ENCODE measurements at regions not wholly inside any gene's neighbourhood (a gene's known extent, or its start where the extent isn't known, plus 50 kb on each side); places are given as distances from the start of the nearest gene placed in this dataset.
A peak's percentile ranks its signal among the peaks of the same experiment; 100 is the strongest.
"Not testable (repeated sequence)": the region's sequence is repeated elsewhere in the genome, so short reads cannot be mapped to it uniquely, and the experiment has no call there.

DNA sequence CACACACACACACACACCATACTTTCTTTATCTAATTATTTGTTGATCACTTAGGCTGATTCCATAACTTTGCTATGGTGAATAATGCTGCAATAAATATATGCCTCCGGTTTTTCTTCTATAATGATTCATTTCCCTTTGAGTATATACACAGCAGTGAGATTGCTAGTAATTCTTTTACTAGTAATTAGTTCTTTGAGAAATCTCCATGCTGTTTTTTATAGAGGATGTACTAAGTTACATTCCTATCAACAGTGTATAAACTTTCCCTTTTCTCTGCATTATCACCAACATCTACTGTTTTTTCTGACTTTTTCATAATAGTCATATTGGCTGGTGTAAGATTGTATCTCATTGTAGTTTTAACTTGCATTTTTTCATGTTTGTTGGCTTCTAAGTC lies 1405.1 kb downstream of the PCDH9 start:
- DNase-seq (ENCODE audit: low read depth): no peak

GRCh38 chr13:65808061-65808460 lies 1422.1 kb downstream of the PCDH9 start:
- DNase-seq (ENCODE audit: low read depth): peak; percentile 59

- no peak for DNase-seq (ENCODE audit: low read depth)
Observed at GRCh38 chr13:65803530-65804392, 1426.4 kb downstream of the PCDH9 start.

GRCh38 chr13:65789815-65790214 lies 1440.3 kb downstream of the PCDH9 start:
- peak; percentile 20 for DNase-seq (ENCODE audit: low read depth)

- no peak for DNase-seq (ENCODE audit: low read depth)
Observed at GRCh38 chr13:65787082-65787481, 1443.1 kb downstream of the PCDH9 start.

DNA sequence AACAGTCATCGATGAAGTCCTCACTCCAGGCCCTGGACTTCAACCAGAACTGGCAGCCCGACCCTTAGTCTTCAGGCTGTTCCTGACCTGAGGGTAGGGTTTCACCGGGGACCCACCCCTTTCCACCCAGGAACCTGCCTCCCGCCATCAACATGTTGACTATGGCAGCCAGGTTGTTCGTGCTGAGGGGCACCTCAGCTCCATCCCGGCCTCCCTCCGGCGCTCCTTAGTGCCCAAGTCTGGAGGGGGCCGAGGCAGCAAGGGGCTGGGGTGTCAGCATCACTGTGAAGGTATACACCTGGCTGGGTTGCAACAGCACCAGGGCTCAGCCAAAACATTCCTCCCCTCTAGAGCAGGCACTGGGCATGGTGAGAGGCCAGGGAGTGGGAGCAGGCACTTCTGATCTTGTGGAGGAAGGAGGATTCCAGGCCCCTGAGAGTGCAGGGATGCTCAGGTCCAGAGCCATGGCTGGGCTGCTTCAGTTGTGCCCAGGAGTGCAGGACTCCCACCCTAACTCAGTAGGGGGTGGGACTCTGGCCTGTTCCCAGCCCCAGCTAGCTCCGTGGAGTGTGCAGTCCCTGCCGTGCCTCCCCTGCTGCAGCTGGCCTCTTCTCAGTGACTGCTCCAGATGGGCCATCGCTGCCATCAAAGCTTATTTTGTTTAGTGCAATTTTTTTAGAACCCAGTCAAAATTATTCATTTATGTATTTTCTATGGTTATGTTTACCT lies 1445.9 kb downstream of the PCDH9 start:
- no peak for DNase-seq (ENCODE audit: low read depth)

DNA sequence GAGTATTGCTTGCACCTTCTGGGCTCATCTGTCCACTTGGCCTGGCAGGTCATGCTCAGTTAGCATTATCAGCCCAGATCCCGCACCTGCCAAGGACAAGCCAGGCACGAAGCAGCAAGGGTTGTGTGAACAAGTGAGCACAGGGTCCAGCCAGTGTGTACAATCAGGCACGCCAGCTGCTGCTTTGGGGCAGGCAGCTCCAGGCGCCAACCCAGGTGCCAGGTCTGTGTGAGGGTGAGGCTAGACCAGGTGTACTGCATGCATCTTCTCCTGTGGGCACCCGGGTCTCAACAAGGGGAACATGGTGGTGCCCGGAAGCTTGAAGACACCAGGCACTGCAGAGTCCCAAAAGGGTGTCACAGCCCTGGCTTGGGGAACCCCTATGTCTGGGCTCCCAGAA lies 1446.8 kb downstream of the PCDH9 start:
- DNase-seq (ENCODE audit: low read depth): no peak

DNA sequence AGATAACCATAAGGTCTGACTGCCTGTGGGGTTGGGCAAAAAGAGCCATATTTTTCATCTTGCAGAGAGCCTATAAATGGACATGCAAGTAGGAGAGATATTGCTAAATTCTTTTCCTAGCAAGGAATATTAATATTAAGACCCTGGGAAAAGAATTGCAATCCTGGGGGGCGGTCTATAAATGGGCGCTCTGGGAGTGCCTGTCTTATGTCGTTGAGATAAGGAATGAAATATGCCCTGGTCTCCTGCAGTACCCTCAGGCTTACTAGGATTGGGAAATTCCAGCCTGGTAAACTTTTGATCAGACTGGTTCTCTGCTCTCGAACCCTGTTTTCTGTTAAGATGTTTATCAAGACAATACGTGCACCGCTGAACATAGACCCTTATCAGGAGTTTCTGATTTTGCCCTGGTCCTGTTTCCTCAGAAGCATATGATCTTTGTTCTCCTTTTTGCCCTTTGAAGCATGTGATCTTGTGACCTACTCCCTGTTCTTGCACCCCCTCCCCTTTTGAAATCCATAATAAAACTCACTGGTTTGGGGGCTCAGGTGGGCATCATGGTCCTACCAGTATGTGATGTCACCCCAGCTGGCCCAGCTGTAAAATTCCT lies 1458.3 kb downstream of the PCDH9 start:
- DNase-seq (ENCODE audit: low read depth): not testable (repeated sequence)

- no peak for DNase-seq (ENCODE audit: low read depth)
Observed at GRCh38 chr13:65768545-65768944, 1461.6 kb downstream of the PCDH9 start.

GRCh38 chr13:65763811-65764210 lies 1466.3 kb downstream of the PCDH9 start:
- peak; percentile 0 for DNase-seq (ENCODE audit: low read depth)

DNA sequence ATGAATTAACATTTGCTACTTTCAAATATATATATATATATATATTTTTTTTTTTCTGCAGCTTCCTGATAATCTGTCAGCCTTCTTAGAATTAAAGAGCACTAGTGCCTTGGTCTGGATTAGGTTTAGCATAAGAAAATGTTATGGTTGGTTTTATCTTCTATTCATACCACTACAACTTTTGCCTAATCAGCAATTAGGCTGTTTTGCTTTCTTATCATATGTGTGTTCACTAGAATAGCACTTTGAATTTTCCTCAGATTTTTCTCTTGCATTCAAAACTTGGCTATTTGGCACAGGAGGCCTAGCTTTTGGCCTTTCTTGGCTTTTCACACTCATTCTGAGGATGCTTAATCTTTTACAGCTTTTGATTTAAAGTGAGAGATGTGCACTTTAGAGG lies 1468.1 kb downstream of the PCDH9 start:
- DNase-seq (ENCODE audit: low read depth): no peak

DNA sequence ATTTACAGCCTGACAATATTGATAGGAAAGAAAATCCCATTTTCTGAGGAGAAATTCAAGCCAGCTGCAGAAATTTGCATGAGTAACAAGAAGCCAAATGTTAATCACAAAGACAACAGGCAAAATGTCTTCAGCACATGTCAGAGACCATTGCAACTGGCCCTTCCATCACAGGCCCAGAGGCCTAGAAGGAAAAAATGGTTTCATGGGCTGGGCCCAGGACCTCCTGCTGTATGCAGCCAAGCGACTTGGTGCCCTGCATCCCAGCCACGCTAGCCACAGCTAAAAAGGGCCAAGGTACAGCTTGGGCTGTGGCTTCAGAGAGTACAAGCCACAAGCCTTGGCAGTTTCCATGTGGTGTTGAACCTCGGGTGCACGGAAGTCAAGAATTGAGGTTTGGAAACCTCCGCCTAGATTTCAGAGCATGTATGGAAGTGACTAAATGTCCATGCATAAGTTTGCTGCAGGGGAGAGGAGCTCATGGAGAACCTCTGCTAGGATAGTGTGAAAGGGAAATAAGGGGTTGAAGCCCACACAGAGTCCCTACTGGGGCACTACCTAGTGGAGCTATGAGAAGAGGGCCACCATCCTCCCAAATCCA lies 1474.0 kb downstream of the PCDH9 start:
- DNase-seq (ENCODE audit: low read depth): no peak

- no peak for DNase-seq (ENCODE audit: low read depth)
Observed at GRCh38 chr13:65748227-65748626, 1481.9 kb downstream of the PCDH9 start.

GRCh38 chr13:65746406-65746921 lies 1483.7 kb downstream of the PCDH9 start:
- DNase-seq (ENCODE audit: low read depth): no peak

GRCh38 chr13:65744836-65745235 lies 1485.3 kb downstream of the PCDH9 start:
- DNase-seq (ENCODE audit: low read depth): no peak

- DNase-seq (ENCODE audit: low read depth): no peak
Observed at GRCh38 chr13:65733110-65733509, 1497.0 kb downstream of the PCDH9 start.

GRCh38 chr13:65727070-65727469 lies 1503.1 kb downstream of the PCDH9 start:
- DNase-seq (ENCODE audit: low read depth): no peak

- DNase-seq (ENCODE audit: low read depth): no peak
Observed at GRCh38 chr13:65725006-65725405, 1505.1 kb downstream of the PCDH9 start.

DNA sequence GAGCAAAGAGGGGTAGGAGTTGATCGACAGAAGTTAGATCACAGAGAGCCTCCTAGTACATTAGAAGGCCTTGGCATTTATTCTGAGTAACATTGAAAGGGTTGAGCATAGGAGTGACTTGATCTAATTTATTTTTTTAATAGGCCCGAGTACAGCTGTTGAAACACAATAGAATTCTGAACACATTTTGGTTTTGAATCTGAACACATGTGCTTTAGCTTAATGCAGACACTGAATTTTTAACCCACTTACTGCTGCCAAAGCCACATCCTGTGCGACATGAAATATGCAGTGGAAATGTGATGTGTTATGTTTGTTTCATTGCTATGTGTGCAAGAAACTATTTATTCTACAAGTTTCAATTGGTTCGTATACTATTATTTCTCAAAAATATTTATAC lies 1505.9 kb downstream of the PCDH9 start:
- DNase-seq (ENCODE audit: low read depth): no peak

GRCh38 chr13:65722506-65722905 lies 1507.6 kb downstream of the PCDH9 start:
- DNase-seq (ENCODE audit: low read depth): no peak

DNA sequence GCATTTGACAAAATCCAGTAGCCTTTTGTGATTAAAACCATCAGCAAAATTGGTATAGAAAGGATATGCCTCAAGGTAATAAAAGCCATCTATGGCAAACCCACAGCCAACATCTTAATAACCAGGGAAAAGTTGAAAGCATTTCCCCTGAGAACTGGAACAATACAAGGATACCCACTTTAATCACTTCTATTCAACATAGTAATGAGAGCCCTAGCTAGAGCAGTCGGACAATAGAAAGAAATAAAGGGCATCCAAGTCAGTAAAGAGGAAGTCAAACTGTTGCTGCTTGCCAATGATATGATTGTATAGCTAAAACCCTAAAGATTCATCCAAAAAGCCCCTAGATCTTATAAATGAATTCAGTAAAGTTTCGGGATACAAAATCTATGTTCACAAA lies 1510.3 kb downstream of the PCDH9 start:
- DNase-seq (ENCODE audit: low read depth): no peak

GRCh38 chr13:65710514-65710913 lies 1519.6 kb downstream of the PCDH9 start:
- DNase-seq (ENCODE audit: low read depth): no peak

Data from renal cortical epithelial cell (primary cell).